GM18868 (cell line): ENCODE measurements at regions not wholly inside any gene's neighbourhood (a gene's known extent, or its start where the extent isn't known, plus 50 kb on each side); places are given as distances from the start of the nearest gene placed in this dataset.
A peak's percentile ranks its signal among the peaks of the same experiment; 100 is the strongest.
"Not testable (repeated sequence)": the region's sequence is repeated elsewhere in the genome, so short reads cannot be mapped to it uniquely, and the experiment has no call there.

Experiments
- ATAC-seq: cut with Tn5 transposase; IDR thresholded peaks from one replicate; pipeline ENCODE4 v1.9.1; 2021; ENCODE audit warnings: mild to moderate bottlenecking, moderate library complexity; ENCODE audit not compliant: unreplicated experiment

DNA sequence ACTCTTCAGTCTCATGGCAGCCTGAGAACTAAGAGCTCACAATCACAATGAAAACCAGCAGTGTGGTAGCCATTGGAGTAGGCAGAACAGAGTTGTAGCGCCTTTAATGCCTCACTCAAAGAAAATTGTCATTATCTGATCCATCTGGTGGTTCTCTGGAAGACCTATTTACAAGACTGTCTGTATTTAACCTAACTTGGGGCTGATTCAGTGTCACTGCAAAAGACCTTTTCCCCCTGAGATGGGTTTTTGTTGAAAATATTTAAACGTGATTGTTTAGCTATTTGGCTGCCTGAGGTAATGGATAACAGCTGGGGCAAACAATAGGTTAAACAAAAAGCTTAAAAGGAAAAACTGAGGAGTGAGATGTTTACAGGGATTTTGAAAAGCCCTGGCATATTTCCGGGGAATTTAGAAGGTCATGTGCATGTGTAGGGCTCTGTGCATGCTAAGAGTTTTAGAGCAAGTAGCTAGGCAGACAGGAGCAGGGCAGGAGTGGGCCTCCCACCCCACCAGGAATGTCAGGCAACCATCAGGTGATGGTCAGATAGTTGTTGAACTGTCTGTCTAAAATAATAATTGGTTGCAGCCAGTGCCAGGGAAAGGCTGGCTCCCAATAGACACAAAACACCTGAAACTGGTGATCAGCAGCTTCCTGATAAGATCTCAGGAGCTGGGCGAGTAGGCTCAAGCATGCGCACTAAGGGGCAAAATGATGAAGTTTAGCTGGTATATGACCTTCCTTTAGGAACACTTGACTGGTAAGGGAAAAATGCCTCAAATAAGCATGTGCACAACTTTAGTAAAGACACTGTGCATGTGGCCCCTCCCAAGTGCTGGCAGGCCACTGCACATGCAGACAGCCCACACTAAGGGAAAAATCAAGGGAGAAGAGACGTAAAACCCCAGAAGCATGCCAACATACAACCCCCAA is 70.8 kb upstream of the AKIRIN2 start:
- no peak for ATAC-seq

DNA sequence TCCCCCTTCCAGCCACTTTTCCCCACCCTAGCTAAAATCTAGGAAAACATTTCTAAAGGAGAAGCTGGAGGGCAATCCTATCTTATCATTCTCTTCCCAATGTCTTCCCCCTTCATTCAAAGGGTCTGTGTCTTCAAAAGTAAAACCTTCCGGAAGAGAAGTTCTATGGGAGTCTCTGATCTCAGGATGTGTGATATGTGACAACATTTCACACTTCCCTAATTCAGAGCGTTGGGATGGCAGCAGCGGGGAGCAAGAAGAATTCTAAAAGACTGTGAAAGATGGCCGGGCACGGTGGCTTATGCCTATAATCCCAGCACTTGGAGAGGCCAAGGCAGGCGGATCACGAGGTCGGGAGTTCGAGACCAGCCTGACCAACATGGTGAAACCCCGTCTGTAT is 65.4 kb upstream of the AKIRIN2 start:
- ATAC-seq = no peak

DNA sequence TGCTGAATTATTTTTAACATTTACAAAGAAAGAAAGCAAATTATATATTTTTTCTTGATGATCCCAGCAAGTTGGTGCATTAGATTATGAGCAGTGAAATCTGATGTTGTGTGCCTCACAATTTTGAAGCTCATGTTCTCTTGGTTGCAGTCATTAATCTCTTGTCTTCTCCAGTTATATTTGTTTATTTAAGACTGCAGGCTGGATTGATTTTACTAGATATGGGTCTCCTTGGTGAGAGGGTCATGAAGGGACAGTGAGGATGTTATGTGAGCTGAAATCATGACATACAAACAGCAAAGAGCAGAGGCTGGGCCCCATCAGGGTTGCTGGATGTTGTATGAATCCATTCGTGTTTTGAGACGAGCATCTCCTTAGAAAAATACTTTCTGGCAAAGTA is 64.2 kb upstream of the AKIRIN2 start:
- no peak for ATAC-seq

DNA sequence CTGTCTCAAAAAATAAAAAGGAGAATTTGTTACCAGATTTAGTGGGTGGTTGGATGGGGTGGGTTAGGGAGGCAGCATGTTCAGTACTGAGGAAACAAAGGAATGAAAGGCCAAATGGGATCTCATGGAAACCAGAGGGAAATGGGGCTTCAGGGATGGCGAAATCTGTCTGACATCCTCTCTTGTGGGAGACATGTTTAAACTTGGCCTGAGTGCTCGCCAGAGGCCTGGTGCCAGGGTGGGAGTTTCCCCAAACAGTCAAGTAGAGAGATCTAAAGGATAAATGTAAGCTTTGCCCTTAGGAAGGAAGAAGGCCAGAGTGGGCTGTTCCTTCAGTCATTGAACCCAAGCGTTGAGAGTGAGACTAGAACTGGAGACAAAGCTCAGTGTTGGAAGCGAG is 61.9 kb upstream of the AKIRIN2 start:
- ATAC-seq = no peak

DNA sequence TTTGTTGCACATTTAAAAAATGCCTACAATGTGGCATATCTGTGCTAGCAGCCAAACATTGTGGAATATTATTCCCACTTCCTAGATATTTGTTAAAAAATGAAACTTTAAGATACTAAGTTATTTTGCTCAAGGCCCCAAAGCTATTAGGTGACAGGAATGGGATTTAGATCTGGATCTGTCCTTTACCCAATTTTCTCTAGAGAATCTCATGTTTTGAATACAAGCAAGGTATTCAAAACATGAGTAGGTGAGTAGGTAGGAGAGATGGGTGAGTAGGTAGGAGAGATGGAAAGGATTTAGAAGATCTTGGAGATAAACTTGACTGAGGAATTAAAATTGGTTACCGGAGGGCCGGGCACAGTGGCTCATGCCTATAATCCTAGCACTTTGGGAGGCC is 61.2 kb upstream of the AKIRIN2 start:
- no peak for ATAC-seq

DNA sequence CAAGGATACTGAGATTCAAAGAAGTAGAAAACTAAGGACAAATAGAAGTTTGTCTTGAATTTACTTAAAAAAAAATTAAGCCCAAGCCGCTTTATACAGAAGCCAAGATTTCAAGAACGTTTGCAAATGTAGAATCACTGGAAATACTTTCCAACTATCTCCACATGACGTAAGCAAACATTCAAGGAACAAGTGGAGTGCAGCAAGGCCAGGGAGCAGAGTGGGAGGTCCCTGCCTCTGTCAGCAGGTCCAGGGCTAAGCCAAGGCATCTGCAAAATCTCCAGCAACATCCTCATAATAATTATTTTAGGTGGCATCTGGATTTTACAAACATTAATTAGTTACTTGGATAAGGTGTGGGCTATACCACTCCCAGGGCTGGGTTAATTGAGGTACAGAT is 60.1 kb upstream of the AKIRIN2 start:
- ATAC-seq = no peak

DNA sequence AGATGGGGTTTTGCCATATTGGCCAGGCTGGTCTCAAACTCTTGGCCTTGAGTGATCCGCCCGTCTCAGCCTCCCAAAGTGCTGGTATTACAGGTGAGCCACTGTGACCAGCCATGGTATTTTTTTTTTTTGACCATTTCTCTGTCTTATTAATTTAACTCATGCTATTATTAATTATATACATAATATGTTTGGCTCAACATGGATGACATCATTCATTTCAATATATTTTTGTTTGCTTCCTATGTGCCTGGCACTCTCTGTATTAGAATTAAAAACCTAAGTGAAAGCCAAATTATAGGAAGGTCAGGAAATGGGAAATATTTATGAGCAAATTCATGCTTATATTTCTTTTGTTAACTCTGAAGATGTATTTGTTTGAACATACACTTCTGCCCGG is 55.8 kb upstream of the AKIRIN2 start:
- no peak for ATAC-seq

DNA sequence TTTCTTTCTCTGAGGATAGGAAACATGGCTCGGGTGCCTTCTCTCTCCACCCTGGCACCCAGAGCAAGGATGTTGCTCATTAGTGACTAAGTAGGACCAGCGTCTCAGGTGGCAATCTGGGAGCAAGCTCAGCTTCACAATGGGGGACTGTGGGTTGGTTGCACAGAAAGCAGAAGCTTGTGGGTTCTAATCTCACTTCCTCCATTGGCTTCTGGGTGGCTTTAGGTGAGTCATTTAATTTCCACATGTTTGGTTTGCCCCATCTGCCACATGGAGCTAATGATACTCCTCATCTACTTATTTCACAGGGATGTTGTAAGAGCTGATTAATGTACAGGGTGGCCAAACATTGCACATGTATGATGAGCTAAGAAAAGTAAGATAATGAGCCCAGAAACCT is 54.8 kb upstream of the AKIRIN2 start:
- ATAC-seq = peak; percentile 97

DNA sequence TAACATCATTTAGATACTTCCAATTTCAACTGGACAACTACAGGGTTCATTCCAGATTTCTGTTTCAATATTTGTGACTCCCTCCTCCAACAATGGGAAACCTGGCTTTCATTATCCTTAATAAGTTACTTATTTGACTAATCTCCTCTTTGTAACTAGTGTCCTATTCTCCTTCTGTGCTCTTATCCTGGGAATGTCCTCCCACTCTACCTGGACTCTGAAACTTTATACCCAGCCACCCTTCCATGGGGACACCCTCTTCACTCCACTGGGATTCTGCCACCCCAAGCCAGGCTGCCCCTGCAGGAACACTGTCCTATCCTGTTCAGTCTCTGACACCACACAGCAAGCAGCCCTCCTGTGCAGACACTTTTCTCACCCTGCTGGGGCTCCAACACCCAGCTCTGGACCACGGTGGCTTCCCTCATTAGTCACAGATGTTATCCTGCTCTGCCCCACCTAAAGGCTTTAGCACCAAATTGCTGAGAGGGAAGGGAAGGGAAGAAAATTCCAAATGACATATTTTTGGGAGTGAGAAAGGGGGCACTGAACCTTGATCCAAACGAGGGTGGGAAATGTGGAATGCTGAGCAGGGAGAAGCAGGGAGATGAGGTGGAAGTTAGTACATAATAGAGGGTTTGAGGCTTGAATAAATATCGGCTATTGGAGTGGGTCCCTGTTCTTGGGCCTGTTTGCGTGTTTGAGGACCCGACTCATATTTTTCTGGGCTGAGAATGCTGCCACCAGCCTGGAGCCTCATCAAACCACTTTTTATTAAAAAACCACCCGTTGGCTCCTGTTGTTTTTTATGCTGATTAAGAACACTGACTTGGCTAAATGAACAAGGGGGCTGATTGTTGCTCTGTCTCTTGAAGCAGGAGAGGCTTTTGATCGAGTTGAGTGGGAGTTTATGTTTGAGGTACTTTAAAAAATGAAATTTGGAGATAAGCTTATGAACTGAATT is 54.0 kb upstream of the AKIRIN2 start:
- no peak for ATAC-seq

DNA sequence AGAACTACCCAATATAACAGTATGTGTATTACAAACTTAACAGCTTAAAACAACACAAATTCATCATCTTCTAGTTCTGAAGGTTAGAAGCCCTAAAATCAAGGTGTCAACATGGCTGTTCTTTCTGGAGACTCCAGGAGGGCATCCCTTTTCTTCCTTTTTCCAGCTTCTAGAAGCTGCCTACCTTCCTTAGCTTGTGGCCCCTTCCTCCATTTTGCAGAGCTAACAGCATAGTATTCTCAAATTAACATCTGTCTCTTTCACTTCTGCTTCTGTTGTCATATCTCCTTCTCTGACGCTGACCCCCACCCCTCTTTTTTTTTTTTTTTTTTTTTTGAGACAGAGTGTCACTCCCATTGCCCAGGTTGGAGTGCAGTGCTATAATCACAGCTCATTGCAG is 52.8 kb upstream of the AKIRIN2 start:
- ATAC-seq = peak; percentile 30

DNA sequence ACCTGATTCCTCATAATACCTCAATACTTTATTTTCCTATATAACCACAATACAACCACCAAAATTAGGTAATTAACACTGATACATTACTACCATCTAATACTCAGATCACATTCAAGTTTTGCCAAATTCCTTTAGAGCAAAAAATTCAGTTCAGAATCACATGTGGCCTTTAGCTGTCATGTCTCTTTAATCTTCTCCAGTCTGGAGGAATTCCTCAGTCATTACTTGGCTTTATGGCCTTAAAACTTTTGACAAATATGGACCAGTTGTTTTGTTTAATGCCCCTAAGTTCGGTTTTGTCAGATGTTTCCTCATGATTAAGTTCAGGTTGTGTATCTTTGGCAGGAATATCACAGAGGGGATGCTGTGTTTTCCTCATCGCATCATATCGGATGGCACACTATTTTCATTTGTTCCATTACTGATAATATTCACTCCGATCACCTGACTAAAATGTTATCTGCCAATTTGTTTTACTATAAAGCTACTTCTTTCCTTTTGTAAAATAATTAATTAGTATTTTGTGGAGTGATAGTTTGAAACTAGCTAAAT is 51.2 kb upstream of the AKIRIN2 start:
- no peak for ATAC-seq

DNA sequence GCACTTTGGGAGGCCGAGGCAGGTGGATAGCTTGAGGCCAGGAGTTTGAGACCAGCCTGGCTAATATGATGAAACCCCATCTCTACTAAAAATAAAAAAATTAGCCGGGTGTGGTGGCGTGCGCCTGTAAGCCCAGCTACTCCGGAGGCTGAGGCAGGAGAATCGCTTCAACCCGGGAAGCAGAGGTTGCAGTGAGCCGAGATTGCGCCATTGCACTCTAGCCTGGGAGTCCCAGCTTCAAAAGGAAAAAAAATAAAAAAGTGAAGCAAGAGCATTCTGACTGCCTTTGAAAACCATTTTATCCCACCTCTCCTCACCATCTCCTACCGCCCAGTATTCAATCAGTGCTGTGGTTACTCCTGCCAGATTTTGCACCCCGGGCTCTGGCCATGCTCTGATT is 50.5 kb upstream of the AKIRIN2 start:
- ATAC-seq = not testable (repeated sequence)
